Heart left ventricle (tissue), 16 donors: ENCODE measurements at regions not wholly inside any gene's neighbourhood (a gene's known extent, or its start where the extent isn't known, plus 50 kb on each side); places are given as distances from the start of the nearest gene placed in this dataset.

Experiments
- ATAC-seq, 4 donors: fragments of 200-7000 bp; cut with Tn5 transposase; one replicate each; pipeline ENCODE4 v1.9.1; 2020 to 2022; ENCODE audit warnings: moderate library complexity in 4 of 4, mild to moderate bottlenecking in 3 of 4, moderate number of reproducible peaks in 1 of 4
- DNase-seq, 5 donors: peaks; one replicate each; pipeline ENCODE4 v3.0.0-alpha.2; 2020
- H3K27ac ChIP-seq, 12 donors: fragments of 200-600 bp; sonication (generic) in 4 of 12; one replicate each; pipeline versions ENCODE4 v1.5.0 to v1.8.0; 2016 to 2022; ENCODE audit warnings: mild to moderate bottlenecking in 2 of 12
- H3K27me3 ChIP-seq, 9 donors: fragments of 200-600 bp; sonication (generic) in 2 of 9; one replicate each; pipeline versions ENCODE4 v1.5.1 to v1.8.0; 2016 to 2022; ENCODE audit warnings: mild to moderate bottlenecking in 3 of 9
- H3K36me3 ChIP-seq, 9 donors: fragments of 200-600 bp; sonication (generic) in 2 of 9; one replicate each; pipeline versions ENCODE4 v1.5.0 to v1.8.0; 2018 to 2022; ENCODE audit warnings: mild to moderate bottlenecking in 2 of 9
- H3K4me1 ChIP-seq, 12 donors: fragments of 200-600 bp; sonication (generic) in 4 of 12; one replicate each; pipeline versions ENCODE4 v1.5.0 to v1.8.0; 2016 to 2022; ENCODE audit warnings: mild to moderate bottlenecking in 3 of 12
- H3K4me3 ChIP-seq, 12 donors: fragments of 200-600 bp; sonication (generic) in 4 of 12; one replicate each; pipeline versions ENCODE4 v1.5.0 to v1.8.0; 2017 to 2022; ENCODE audit warnings: mild to moderate bottlenecking in 9 of 12, moderate library complexity in 4 of 12
- H3K9me3 ChIP-seq, 12 donors: fragments of 200-600 bp; sonication (generic) in 4 of 12; one replicate each; pipeline versions ENCODE4 v1.5.0 to v1.8.0; 2016 to 2022; ENCODE audit warnings: mild to moderate bottlenecking in 1 of 12
- CTCF ChIP-seq, 12 donors: fragments of 200-600 bp; sonication (generic) in 4 of 12; IDR thresholded peaks; one replicate each; pipeline versions ENCODE4 v1.5.0 to v1.8.0; 2018 to 2022; ENCODE audit warnings: antibody characterized with exemption in 12 of 12, mild to moderate bottlenecking in 5 of 12
- POLR2A ChIP-seq, 2 donors: fragments of 450-650 bp; IDR thresholded peaks; one replicate each; pipeline ENCODE4 v1.6.1; 2017; ENCODE audit warnings: antibody characterized with exemption in 2 of 2, mild to moderate bottlenecking in 2 of 2, moderate library complexity in 2 of 2
- WGBS, 4 donors: extraction: QIAGEN DNeasy Blood & Tissue Kit in 2 of 4; methylation state at CpG; one replicate each; pipeline versions ENCODE4 v1.1.5 to v1.1.7; 2013 to 2018; 5-methylcytosine and 5-hydroxymethylcytosine counted together
- intact Hi-C, 10 donors: fragments of 100-400 bp; cut with DNase I; formaldehyde crosslinking; loops; one replicate each; pipeline versions ENCODE4 v1.11.1 to v1.14.2; 2022
- donor health status: ischemic (EF 13 %, LVEDD 7.1; RV severe dilation, severe dysfunction).
- donor health status: healthy with polysubstance abuse.
- donor health status: DM: no; HTN: yes; CAD: no.
- donor health status: DM: no; HTN: no; CAD: no.
- donor health status: ischemic (EF 25% LVEDD 6.9; RV normal size, moderate dysfunction).
- donor health status: ischemic (EF 25% LVEDD 5.7; RV mildly dilated, moderate dysfunction).
- donor health status: healthy.
- donor health status: DM: yes; HTN: yes; CAD: no.
- donor health status: ischemic (EF 35%, LVEDD 5.7; RV mildly dilated, moderate dysfunction).
- donor health status: nonischemic (EF 11% LVEDD 7.7; RV severe dilation, severe dysfunction).
- donor health status: DM: yes; HTN: yes; CAD: no.
- donor health status: PGD.
- donor health status: ischemic (EF 29% LVEDD 5.4; RV normal size, mild dysfunction).
- donor health status: nonischemic (EF 23%, LVEDD 6.1; RV moderate dilation, normal function).

- ATAC-seq: no peak
- 71 to 94% (median 90%) methylated on average over 1 of the region's 1 CpG for WGBS, 4 donors
- H3K4me3 ChIP-seq: no peak overlapping the region
- H3K9me3 ChIP-seq: no peaks in the 10 kb centered on the region
- intact Hi-C loops: no loop called here
- TF ChIP-seq POLR2A (IDR thresholded peaks at IDR 0.05) (no peak), CTCF (IDR thresholded peaks at IDR 0.05) (no peak)
- H3K27me3 ChIP-seq: no peaks in the 10 kb centered on the region
- H3K27ac ChIP-seq: no peak overlapping the region
- H3K36me3 ChIP-seq: no peaks in the 10 kb centered on the region
- peaks cover 0 to 11% (median 0%) of the 10 kb centered on the region in 12 donors for H3K4me1 ChIP-seq
- no peak for DNase-seq
Measured at GRCh38 chr4:149245333-149245732, 570.3 kb downstream of the IQCM start.

GRCh38 chr4:149238097-149238496 lies 577.5 kb downstream of the IQCM start:
- Histone ChIP-seq H3K27ac (no peak overlapping the region), H3K4me3 (no peak overlapping the region), H3K36me3 (no peaks in the 10 kb centered on the region), H3K27me3 (no peaks in the 10 kb centered on the region), H3K9me3 (peaks cover 0 to 3% (median 0%) of the 10 kb centered on the region in 12 donors), H3K4me1 (no peaks in the 10 kb centered on the region)
- intact Hi-C loops: no loop called here
- ATAC-seq (no peak), DNase-seq (no peak)
- WGBS, 4 donors: 89 to 94% (median 92%) methylated on average over 3 of the region's 3 CpGs
- TF ChIP-seq CTCF (IDR thresholded peaks at IDR 0.05) (no peak), POLR2A (IDR thresholded peaks at IDR 0.05) (no peak)

- peaks cover 0 to 4% (median 0%) of the 10 kb centered on the region in 12 donors for H3K9me3 ChIP-seq
- H3K27ac ChIP-seq: no peak overlapping the region
- 98 to 100% (median 100%) methylated on average over 1 of the region's 1 CpG for WGBS, 4 donors
- no peak for TF ChIP-seq POLR2A (IDR thresholded peaks at IDR 0.05)
- no peak for TF ChIP-seq CTCF (IDR thresholded peaks at IDR 0.05)
- H3K27me3 ChIP-seq: no peaks in the 10 kb centered on the region
- intact Hi-C loops: no loop called here
- DNase-seq (no peak), ATAC-seq (no peak)
- H3K4me1 ChIP-seq: no peaks in the 10 kb centered on the region
- H3K4me3 ChIP-seq: no peak overlapping the region
- no peaks in the 10 kb centered on the region for H3K36me3 ChIP-seq
Measured at GRCh38 chr4:149234798-149235197, 580.8 kb downstream of the IQCM start.

- Histone ChIP-seq H3K36me3 (no peaks in the 10 kb centered on the region), H3K4me3 (no peak overlapping the region), H3K9me3 (peaks cover 0 to 65% (median 13%) of the 10 kb centered on the region in 12 donors), H3K27me3 (no peaks in the 10 kb centered on the region), H3K4me1 (no peaks in the 10 kb centered on the region), H3K27ac (no peak overlapping the region)
- intact Hi-C loops: no loop called here
- no peak for TF ChIP-seq POLR2A (IDR thresholded peaks at IDR 0.05)
- TF ChIP-seq CTCF (IDR thresholded peaks at IDR 0.05): no peak
- ATAC-seq (no peak), DNase-seq (no peak)
Measured at GRCh38 chr4:149223659-149224058, 592.0 kb downstream of the IQCM start.
